GM19025 (cell line): ENCODE measurements at regions not wholly inside any gene's neighbourhood (a gene's known extent, or its start where the extent isn't known, plus 50 kb on each side); places are given as distances from the start of the nearest gene placed in this dataset.

ENCODE experiments used
- ATAC-seq: cut with Tn5 transposase; IDR thresholded peaks from one replicate; pipeline ENCODE4 v1.9.1; 2021; ENCODE audit warnings: mild to moderate bottlenecking, low read depth, moderate library complexity; ENCODE audit not compliant: unreplicated experiment

- no peak for ATAC-seq
Observed at GRCh38 chr14:25220514-25220913, 170.6 kb upstream of the STXBP6 start.

GRCh38 chr14:25215607-25216006, 165.7 kb upstream of the STXBP6 start:
- no peak for ATAC-seq

- ATAC-seq, result no peak
Observed at GRCh38 chr14:25197885-25198284, 147.9 kb upstream of the STXBP6 start.

GRCh38 chr14:25180221-25180620, 130.3 kb upstream of the STXBP6 start:
- no peak for ATAC-seq

GRCh38 chr14:25178255-25178654, 128.3 kb upstream of the STXBP6 start:
- no peak for ATAC-seq

- no peak for ATAC-seq
Observed at GRCh38 chr14:25150934-25151790, 101.2 kb upstream of the STXBP6 start.

GRCh38 chr14:25150401-25150800, 100.5 kb upstream of the STXBP6 start:
- ATAC-seq, result no peak

GRCh38 chr14:25140411-25140810, 90.5 kb upstream of the STXBP6 start:
- ATAC-seq, result no peak

- no peak for ATAC-seq
Observed at GRCh38 chr14:25136811-25137210, 86.9 kb upstream of the STXBP6 start.

GRCh38 chr14:25134184-25134583, 84.2 kb upstream of the STXBP6 start:
- ATAC-seq, result no peak

GRCh38 chr14:25132732-25133422, 82.9 kb upstream of the STXBP6 start:
- peak; percentile 81 for ATAC-seq

GRCh38 chr14:25132094-25132493, 82.1 kb upstream of the STXBP6 start:
- ATAC-seq, result no peak

- ATAC-seq, result no peak
Observed at GRCh38 chr14:25122843-25123242, 72.9 kb upstream of the STXBP6 start.

GRCh38 chr14:25122211-25122610, 72.3 kb upstream of the STXBP6 start:
- no peak for ATAC-seq

- ATAC-seq, result no peak
Observed at GRCh38 chr14:25121337-25122129, 71.6 kb upstream of the STXBP6 start.

- no peak for ATAC-seq
Observed at GRCh38 chr14:25120261-25120660, 70.3 kb upstream of the STXBP6 start.

GRCh38 chr14:25118671-25119070, 68.7 kb upstream of the STXBP6 start:
- no peak for ATAC-seq

- no peak for ATAC-seq
Observed at GRCh38 chr14:25117342-25117741, 67.4 kb upstream of the STXBP6 start.

GRCh38 chr14:25116607-25117006, 66.7 kb upstream of the STXBP6 start:
- no peak for ATAC-seq

- ATAC-seq, result no peak
Observed at GRCh38 chr14:25113394-25113793, 63.4 kb upstream of the STXBP6 start.

GRCh38 chr14:25111061-25111601, 61.2 kb upstream of the STXBP6 start:
- ATAC-seq, result no peak
